ENCODE measurements at regions not wholly inside any gene's neighbourhood (a gene's known extent, or its start where the extent isn't known, plus 50 kb on each side); places are given as distances from the start of the nearest gene placed in this dataset.

DNA sequence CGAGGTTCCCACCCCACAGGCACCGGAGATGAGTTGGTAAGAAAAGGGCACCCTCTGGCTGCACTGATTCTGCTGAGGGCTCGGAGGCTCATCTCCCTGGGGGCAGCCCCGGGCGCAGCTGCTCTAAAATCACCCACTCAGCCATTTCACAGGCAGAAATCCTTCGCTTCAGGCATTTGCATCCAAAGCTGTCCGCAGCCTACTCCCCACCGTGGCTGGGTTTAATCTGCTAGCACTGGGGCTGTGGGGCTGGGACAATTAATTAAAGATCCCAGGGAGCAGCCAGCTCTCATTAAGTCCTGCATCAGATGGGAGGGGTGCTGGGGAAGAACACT, 104.3 kb upstream of the PRR20G start:
- Histone ChIP-seq H3K9ac (ENCODE audit: low read depth, low read length) (no peak overlapping the region), H3K4ac (ENCODE audit: low read depth, low read length) (no peak overlapping the region), H2BK5ac (ENCODE audit: low read depth, low read length, poor library complexity, severe bottlenecking) (no peak overlapping the region), H2BK15ac (ENCODE audit: low read depth, low read length) (no peak overlapping the region), H3K9me3 (ENCODE audit: control insufficient read depth, insufficient read depth, low read length) (no peaks in the 10 kb centered on the region), H3K36me3 (ENCODE audit: control insufficient read depth, insufficient read depth, low read length) (no peaks in the 10 kb centered on the region), H4K20me1 (ENCODE audit: insufficient read depth, low read length) (no peaks in the 10 kb centered on the region), H3K4me3 (ENCODE audit: insufficient read depth, low read depth, low read length) (no peak overlapping the region), H2BK20ac (ENCODE audit: low read depth, low read length) (no peak overlapping the region), H2AK9ac (replicated peaks; ENCODE audit: low read depth, low read length, poor library complexity) (no peak overlapping the region), H3K23ac (ENCODE audit: low read depth, low read length) (no peak overlapping the region), H2AK5ac (ENCODE audit: low read depth, low read length) (no peak overlapping the region), H3K56ac (ENCODE audit: extremely low read depth, insufficient read depth, low read length) (no peak overlapping the region), H3K79me1 (ENCODE audit: low read depth in 1 of 2, low read length in 2 of 2) (no peaks in the 10 kb centered on the region), H2BK120ac (ENCODE audit: low read depth, low read length) (no peak overlapping the region), H2AFZ (replicated peaks; ENCODE audit: low read length, poor library complexity) (no peak overlapping the region), H3K27me3 (ENCODE audit: control insufficient read depth, insufficient read depth, low read length) (peaks cover 18% of the 10 kb centered on the region), H3K14ac (replicated peaks; ENCODE audit: low read depth, low read length) (no peak overlapping the region), H4K91ac (ENCODE audit: insufficient read depth, low read depth, low read length) (no peak overlapping the region), H3K9me1 (ENCODE audit: insufficient read depth, low read length) (no peaks in the 10 kb centered on the region), H3K4me2 (ENCODE audit: low read depth, low read length) (no peak overlapping the region), H3K4me1 (ENCODE audit: control insufficient read depth, insufficient read depth, low read length) (no peaks in the 10 kb centered on the region), H4K5ac (ENCODE audit: low read depth, low read length) (no peak overlapping the region), H3K27ac (ENCODE audit: insufficient read depth, low read length) (no peak overlapping the region), H3K18ac (ENCODE audit: low read depth, low read length) (no peak overlapping the region), H4K8ac (ENCODE audit: low read depth in 2 of 2, low read length in 2 of 2) (no peak overlapping the region)
- POLR2A ChIA-PET (ENCODE audit: unreplicated experiment) = no interaction called here
- ATAC-seq (ENCODE audit: low read depth) (no peak), DNase-seq (no peak)
- CTCF ChIA-PET = no interaction called here
- no CpG with 5 or more reads among the region's 8 CpGs for WGBS, 2 experiments (ENCODE audit: extremely low coverage in 2 of 2, insufficient read length in 1 of 2)
- intact Hi-C loops (cut with micrococcal nuclease) = no loop called here
- dilution Hi-C loops (cut with HindIII; ENCODE audit: low sequenced_read_pairs, unreplicated experiment) = no loop called here
- in situ Hi-C loops (cut with MboI; ENCODE audit: low sequenced_read_pairs) = no loop called here
- TF ChIP-seq, protein P1, sequence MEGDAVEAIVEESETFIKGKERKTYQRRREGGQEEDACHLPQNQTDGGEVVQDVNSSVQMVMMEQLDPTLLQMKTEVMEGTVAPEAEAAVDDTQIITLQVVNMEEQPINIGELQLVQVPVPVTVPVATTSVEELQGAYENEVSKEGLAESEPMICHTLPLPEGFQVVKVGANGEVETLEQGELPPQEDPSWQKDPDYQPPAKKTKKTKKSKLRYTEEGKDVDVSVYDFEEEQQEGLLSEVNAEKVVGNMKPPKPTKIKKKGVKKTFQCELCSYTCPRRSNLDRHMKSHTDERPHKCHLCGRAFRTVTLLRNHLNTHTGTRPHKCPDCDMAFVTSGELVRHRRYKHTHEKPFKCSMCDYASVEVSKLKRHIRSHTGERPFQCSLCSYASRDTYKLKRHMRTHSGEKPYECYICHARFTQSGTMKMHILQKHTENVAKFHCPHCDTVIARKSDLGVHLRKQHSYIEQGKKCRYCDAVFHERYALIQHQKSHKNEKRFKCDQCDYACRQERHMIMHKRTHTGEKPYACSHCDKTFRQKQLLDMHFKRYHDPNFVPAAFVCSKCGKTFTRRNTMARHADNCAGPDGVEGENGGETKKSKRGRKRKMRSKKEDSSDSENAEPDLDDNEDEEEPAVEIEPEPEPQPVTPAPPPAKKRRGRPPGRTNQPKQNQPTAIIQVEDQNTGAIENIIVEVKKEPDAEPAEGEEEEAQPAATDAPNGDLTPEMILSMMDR (conservative IDR thresholded peaks at IDR 0.05; ENCODE audit: low read depth, low read length) = no peak
- no peak for TF ChIP-seq SMC3 (IDR thresholded peaks at IDR 0.05; ENCODE audit: low read depth, low read length)
- BruUV-seq (replicated peaks) = no TSS peak

Measured in IMR-90 (cell line).